ENCODE measurements at regions not wholly inside any gene's neighbourhood (a gene's known extent, or its start where the extent isn't known, plus 50 kb on each side); places are given as distances from the start of the nearest gene placed in this dataset.

- TF ChIP-seq CTCF (IDR thresholded peaks at IDR 0.05; ENCODE audit: low read depth, low read length, poor library complexity, severe bottlenecking), result no peak
- no peak for TF ChIP-seq EZH2phosphoT487 (IDR thresholded peaks at IDR 0.05; ENCODE audit: borderline replicate concordance, low read length)
Observed at GRCh38 chr21:35923971-35924370, 136.4 kb downstream of the SETD4 start.

Data from DOHH2 (cell line).